Testis (tissue), 2 donors: ENCODE measurements at regions not wholly inside any gene's neighbourhood (a gene's known extent, or its start where the extent isn't known, plus 50 kb on each side); places are given as distances from the start of the nearest gene placed in this dataset.

Source experiments
- DNase-seq: peaks from one replicate; pipeline ENCODE4 v3.0.0-alpha.2; 2019
- H3K27ac ChIP-seq, 2 donors: fragments of 200-600 bp; sonication (generic); one replicate each; pipeline ENCODE4 v1.5.1; 2019
- H3K27me3 ChIP-seq: fragments of 200-600 bp; sonication (generic); one replicate; pipeline ENCODE4 v1.5.1; 2019
- H3K36me3 ChIP-seq: fragments of 200-600 bp; sonication (generic); one replicate; pipeline ENCODE4 v1.5.1; 2017; ENCODE audit warnings: low read depth; ENCODE audit errors: missing control alignments
- H3K4me1 ChIP-seq: fragments of 200-600 bp; sonication (generic); one replicate; pipeline ENCODE4 v1.5.1; 2019
- H3K4me3 ChIP-seq, 2 donors: fragments of 200-600 bp; sonication (generic); one replicate each; pipeline ENCODE4 v1.5.1; 2017 to 2019
- H3K9me3 ChIP-seq: fragments of 200-600 bp; sonication (generic); one replicate; pipeline ENCODE4 v1.5.1; 2017
- CTCF ChIP-seq, 3 experiments: fragments of 450-650 bp in 2 of 3; fragments of 200-600 bp in 1 of 3; sonication (generic) in 1 of 3; IDR thresholded peaks; one replicate each; pipeline ENCODE4 v1.5.1; 2016 to 2019; ENCODE audit warnings: antibody characterized with exemption in 3 of 3, mild to moderate bottlenecking in 2 of 3, moderate library complexity in 1 of 3
- POLR2A ChIP-seq: fragments of 450-650 bp; IDR thresholded peaks from one replicate; pipeline ENCODE4 v1.6.1; 2017; ENCODE audit warnings: antibody characterized with exemption, mild to moderate bottlenecking, moderate library complexity
- WGBS, 2 donors: methylation state at CpG; one replicate each; pipeline ENCODE4 v1.1.5; 2018; 5-methylcytosine and 5-hydroxymethylcytosine counted together
- intact Hi-C: fragments of 100-400 bp; cut with DNase I; formaldehyde crosslinking; loops from one replicate; pipeline ENCODE4 v1.15.1; 2023; ENCODE audit warnings: low total_unique reads

DNA sequence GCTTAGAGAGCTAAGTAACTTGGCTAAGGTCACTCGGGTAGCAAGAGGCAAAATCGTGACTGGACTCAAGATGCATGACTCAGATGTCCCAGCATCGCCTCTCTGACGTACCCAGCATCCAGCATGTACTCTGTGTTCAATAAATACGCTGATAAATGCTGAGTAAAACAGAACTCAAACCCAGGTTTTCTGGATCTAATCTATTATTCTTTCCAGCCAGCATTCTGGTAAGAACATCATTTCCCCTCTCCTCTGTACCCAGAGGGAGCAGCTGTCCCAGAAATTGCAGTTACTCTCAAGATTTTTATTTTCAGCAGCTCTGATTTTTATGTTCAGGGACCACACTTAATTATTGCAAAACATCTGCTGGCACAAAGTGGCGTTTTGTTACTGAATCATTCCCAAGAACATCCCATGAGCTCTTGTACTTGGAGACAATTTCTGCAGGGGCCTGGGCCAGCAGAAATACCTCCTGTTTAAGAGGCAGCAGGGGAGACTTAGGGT, 249.0 kb downstream of the PRDM2 start:
- H3K36me3 ChIP-seq, result no peaks in the 10 kb centered on the region
- intact Hi-C loops, result no loop called here
- 55 to 62% methylated on average over 6 of the region's 6 CpGs for WGBS, 2 donors
- DNase-seq, result peak; percentile 76
- peaks cover 6% of the 10 kb centered on the region for H3K4me1 ChIP-seq
- no peak overlapping the region for H3K4me3 ChIP-seq
- TF ChIP-seq POLR2A (no peak), CTCF (IDR thresholded peaks at IDR 0.05) (no peak)
- no peaks in the 10 kb centered on the region for H3K27me3 ChIP-seq
- no peaks in the 10 kb centered on the region for H3K9me3 ChIP-seq
- H3K27ac ChIP-seq, result peak overlapping the region; percentile 73 to 91

GRCh38 chr1:13949546-13949945, 249.6 kb downstream of the PRDM2 start:
- no peak for TF ChIP-seq CTCF (IDR thresholded peaks at IDR 0.05)
- TF ChIP-seq POLR2A, result no peak
- intact Hi-C loops, result no loop called here
- Histone ChIP-seq H3K4me1 (peaks cover 6% of the 10 kb centered on the region), H3K9me3 (no peaks in the 10 kb centered on the region), H3K27ac (peak overlapping the region; percentile 32 to 91), H3K36me3 (no peaks in the 10 kb centered on the region), H3K4me3 (no peak overlapping the region), H3K27me3 (no peaks in the 10 kb centered on the region)
- 82 to 86% methylated on average over 4 of the region's 4 CpGs for WGBS, 2 donors
- DNase-seq, result no peak

DNA sequence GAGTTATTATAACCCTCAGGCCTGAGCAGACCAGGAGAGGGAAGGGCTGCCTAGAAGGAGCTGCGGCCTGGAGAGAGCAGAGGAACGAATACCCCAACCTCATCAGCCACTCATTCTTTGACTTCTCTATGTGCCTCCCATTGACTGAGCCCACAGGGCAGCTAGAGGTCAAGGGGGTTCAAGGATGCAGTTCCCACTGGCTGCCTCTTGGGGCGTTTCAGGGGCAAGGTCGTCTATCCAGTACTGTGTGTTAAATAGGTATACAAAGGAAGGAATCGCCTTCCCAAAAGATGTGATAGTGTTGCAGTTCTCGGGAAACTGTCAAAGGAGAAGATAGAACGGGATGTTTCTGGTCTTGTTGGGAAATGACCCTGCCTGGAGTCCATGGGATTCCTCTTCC, 250.6 kb downstream of the PRDM2 start:
- Histone ChIP-seq H3K27me3 (no peaks in the 10 kb centered on the region), H3K27ac (no peak overlapping the region), H3K36me3 (no peaks in the 10 kb centered on the region), H3K9me3 (no peaks in the 10 kb centered on the region), H3K4me3 (no peak overlapping the region), H3K4me1 (peaks cover 6% of the 10 kb centered on the region)
- no peak for DNase-seq
- intact Hi-C loops, result no loop called here
- 78 to 81% methylated on average over 7 of the region's 7 CpGs for WGBS, 2 donors
- TF ChIP-seq POLR2A (no peak), CTCF (IDR thresholded peaks at IDR 0.05) (no peak)

- no peak for DNase-seq
- TF ChIP-seq POLR2A, result no peak
- TF ChIP-seq CTCF (IDR thresholded peaks at IDR 0.05), result no peak
- no peaks in the 10 kb centered on the region for H3K27me3 ChIP-seq
- no peaks in the 10 kb centered on the region for H3K9me3 ChIP-seq
- H3K36me3 ChIP-seq, result no peaks in the 10 kb centered on the region
- intact Hi-C loops, result no loop called here
- no peak overlapping the region for H3K27ac ChIP-seq
- H3K4me1 ChIP-seq, result peaks cover 6% of the 10 kb centered on the region
- H3K4me3 ChIP-seq, result no peak overlapping the region
- 69 to 76% methylated on average over 4 of the region's 4 CpGs for WGBS, 2 donors
Observed at GRCh38 chr1:13951793-13952751, 252.1 kb downstream of the PRDM2 start.
